ENCODE measurements at regions not wholly inside any gene's neighbourhood (a gene's known extent, or its start where the extent isn't known, plus 50 kb on each side); places are given as distances from the start of the nearest gene placed in this dataset.

DNA sequence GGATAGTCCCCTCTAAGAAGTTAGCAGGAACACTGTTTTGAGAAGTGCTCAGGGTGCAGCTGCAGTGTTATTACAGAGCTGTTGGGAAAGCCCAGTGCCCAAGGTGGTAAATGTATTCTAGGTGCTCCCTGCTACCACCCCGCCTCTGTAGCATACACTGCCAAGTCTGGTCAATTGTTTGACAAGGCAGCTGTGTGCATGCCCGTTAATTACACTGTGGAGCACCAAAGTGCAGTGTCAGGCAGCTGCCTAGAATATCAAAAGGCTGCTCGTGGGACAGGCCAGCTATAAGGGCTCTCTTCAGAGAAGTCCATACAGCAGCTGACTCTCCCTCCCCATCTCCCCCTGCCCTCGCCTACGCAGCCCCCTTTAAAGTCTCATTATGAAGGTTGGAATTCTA is 99.9 kb upstream of the KLHL13 start:
- intact Hi-C loops (cut with DNase I; ENCODE audit: low total_unique reads) (no loop called here), in situ Hi-C loops (cut with MboI; ENCODE audit: low sequenced_read_pairs in 4 of 4) (no loop called here)
- TF ChIP-seq POLR2A (IDR thresholded peaks at IDR 0.05): no peak
- TF ChIP-seq, protein P1, sequence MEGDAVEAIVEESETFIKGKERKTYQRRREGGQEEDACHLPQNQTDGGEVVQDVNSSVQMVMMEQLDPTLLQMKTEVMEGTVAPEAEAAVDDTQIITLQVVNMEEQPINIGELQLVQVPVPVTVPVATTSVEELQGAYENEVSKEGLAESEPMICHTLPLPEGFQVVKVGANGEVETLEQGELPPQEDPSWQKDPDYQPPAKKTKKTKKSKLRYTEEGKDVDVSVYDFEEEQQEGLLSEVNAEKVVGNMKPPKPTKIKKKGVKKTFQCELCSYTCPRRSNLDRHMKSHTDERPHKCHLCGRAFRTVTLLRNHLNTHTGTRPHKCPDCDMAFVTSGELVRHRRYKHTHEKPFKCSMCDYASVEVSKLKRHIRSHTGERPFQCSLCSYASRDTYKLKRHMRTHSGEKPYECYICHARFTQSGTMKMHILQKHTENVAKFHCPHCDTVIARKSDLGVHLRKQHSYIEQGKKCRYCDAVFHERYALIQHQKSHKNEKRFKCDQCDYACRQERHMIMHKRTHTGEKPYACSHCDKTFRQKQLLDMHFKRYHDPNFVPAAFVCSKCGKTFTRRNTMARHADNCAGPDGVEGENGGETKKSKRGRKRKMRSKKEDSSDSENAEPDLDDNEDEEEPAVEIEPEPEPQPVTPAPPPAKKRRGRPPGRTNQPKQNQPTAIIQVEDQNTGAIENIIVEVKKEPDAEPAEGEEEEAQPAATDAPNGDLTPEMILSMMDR (IDR thresholded peaks at IDR 0.05 in 4 of 5, conservative IDR thresholded peaks at IDR 0.05 in 1 of 5): no peak
- ATAC-seq (no peak), DNase-seq (no peak)
- no peak overlapping the region for H3K27ac ChIP-seq
- H3K27me3 ChIP-seq: no peaks in the 10 kb centered on the region
- no peak overlapping the region for H3K4me3 ChIP-seq
- no peaks in the 10 kb centered on the region for H3K9me3 ChIP-seq
- H3K4me1 ChIP-seq: no peaks in the 10 kb centered on the region
- no peaks in the 10 kb centered on the region for H3K36me3 ChIP-seq

DNA sequence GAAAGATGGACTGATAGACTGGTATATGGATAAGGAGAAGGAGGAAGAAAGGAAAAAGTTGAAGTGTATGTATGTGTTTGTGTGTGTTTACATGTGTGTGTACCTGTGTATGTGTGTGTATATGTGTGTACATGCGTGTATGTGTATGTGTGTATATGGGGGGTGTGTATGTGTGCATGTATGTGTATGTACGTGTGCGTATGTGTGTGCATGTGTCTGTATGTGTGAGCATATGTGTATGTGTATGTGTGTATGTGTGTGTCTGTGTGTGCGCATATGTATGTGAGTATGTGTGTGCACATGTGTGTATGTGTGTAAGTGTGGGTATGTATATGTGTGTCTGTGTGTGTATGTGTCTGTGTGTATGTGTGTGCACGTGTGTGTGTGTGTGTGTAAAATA is 101.5 kb upstream of the KLHL13 start:
- Histone ChIP-seq H3K27me3 (no peaks in the 10 kb centered on the region), H3K9me3 (no peaks in the 10 kb centered on the region), H3K36me3 (no peaks in the 10 kb centered on the region), H3K4me3 (no peak overlapping the region), H3K4me1 (no peaks in the 10 kb centered on the region), H3K27ac (no peak overlapping the region)
- no peak for TF ChIP-seq POLR2A (IDR thresholded peaks at IDR 0.05)
- TF ChIP-seq, protein P1 (IDR thresholded peaks at IDR 0.05 in 4 of 5, conservative IDR thresholded peaks at IDR 0.05 in 1 of 5): no peak
- DNase-seq (no peak), ATAC-seq (no peak)
- in situ Hi-C loops (cut with MboI; ENCODE audit: low sequenced_read_pairs in 4 of 4) (no loop called here), intact Hi-C loops (cut with DNase I; ENCODE audit: low total_unique reads) (no loop called here)

DNA sequence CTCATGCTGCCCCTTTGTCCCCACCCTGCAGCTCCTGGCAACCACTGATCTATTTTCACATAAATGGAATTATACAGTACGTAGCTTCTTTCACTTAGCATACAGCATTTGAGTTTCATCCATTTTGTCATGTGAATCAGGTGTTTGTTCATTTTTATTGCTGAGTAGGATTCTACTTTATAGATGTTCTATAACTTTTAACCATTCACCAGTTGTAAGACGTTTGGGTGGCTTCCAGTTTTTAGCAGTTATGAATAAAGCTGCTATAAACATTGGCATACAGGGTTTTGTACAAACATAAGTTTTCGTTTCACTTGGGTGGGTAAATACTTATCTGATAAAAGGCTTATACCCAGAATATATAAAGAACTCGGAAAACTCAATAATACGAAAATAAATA is 102.3 kb upstream of the KLHL13 start:
- intact Hi-C loops (cut with DNase I; ENCODE audit: low total_unique reads): no loop called here
- in situ Hi-C loops (cut with MboI; ENCODE audit: low sequenced_read_pairs in 4 of 4): no loop called here
- TF ChIP-seq POLR2A (IDR thresholded peaks at IDR 0.05): no peak
- TF ChIP-seq, protein P1 (IDR thresholded peaks at IDR 0.05 in 4 of 5, conservative IDR thresholded peaks at IDR 0.05 in 1 of 5): no peak
- no peaks in the 10 kb centered on the region for H3K4me1 ChIP-seq
- DNase-seq (no peak), ATAC-seq (no peak)
- no peaks in the 10 kb centered on the region for H3K9me3 ChIP-seq
- H3K27me3 ChIP-seq: no peaks in the 10 kb centered on the region
- H3K36me3 ChIP-seq: no peaks in the 10 kb centered on the region
- H3K4me3 ChIP-seq: no peak overlapping the region
- no peak overlapping the region for H3K27ac ChIP-seq

DNA sequence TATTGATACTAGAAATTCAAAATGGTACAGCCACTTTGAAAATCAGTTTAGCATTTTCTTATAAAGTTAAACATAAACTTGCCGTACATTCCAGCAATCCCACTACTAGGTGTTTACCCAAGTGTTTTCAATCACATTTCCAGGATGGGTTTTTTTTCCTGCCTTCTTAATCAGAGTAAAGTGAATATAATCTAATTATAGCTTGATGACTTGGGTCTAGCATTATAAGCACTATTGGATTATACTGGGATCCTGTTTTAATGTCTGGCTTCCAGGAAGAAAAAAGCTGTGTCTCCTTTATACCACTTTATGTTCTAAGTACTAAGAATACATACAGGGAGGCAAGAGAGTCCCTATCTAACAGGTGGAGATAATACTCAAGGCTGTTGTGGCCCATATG is 103.3 kb upstream of the KLHL13 start:
- H3K27me3 ChIP-seq: no peaks in the 10 kb centered on the region
- intact Hi-C loops (cut with DNase I; ENCODE audit: low total_unique reads): no loop called here
- in situ Hi-C loops (cut with MboI; ENCODE audit: low sequenced_read_pairs in 4 of 4): no loop called here

DNA sequence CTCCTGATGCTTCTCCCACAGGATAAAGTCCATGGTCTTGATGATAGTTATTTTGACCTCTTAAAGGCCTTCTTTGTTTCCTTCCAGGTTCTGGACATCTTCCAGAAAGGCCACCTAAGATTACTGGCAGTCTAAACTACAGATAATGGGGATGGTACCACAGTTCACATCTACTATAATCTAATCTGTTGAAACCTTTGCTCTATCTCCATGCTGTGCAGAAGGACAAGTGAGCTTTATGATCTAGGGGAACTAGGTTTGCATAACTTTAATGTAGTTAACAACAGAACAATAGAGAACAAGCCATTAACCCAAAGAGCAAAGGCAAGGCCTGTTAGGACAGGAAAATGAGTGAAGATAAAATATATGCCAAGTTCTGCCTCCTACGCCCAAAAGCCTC is 103.9 kb upstream of the KLHL13 start:
- DNase-seq (no peak), ATAC-seq (no peak)
- in situ Hi-C loops (cut with MboI; ENCODE audit: low sequenced_read_pairs in 4 of 4): no loop called here
- no peaks in the 10 kb centered on the region for H3K27me3 ChIP-seq
- H3K36me3 ChIP-seq: no peaks in the 10 kb centered on the region
- H3K4me1 ChIP-seq: no peaks in the 10 kb centered on the region
- TF ChIP-seq, protein P1 (IDR thresholded peaks at IDR 0.05 in 4 of 5, conservative IDR thresholded peaks at IDR 0.05 in 1 of 5): no peak
- TF ChIP-seq POLR2A (IDR thresholded peaks at IDR 0.05): no peak
- H3K4me3 ChIP-seq: no peak overlapping the region
- H3K27ac ChIP-seq: no peak overlapping the region
- intact Hi-C loops (cut with DNase I; ENCODE audit: low total_unique reads): no loop called here
- no peaks in the 10 kb centered on the region for H3K9me3 ChIP-seq

More for the DNA sequence above, 103.3 kb upstream of the KLHL13 start:
- Histone ChIP-seq H3K9me3 (no peaks in the 10 kb centered on the region), H3K4me1 (no peaks in the 10 kb centered on the region), H3K4me3 (no peak overlapping the region), H3K27ac (no peak overlapping the region), H3K36me3 (no peaks in the 10 kb centered on the region)
- no peak for TF ChIP-seq POLR2A (IDR thresholded peaks at IDR 0.05)
- TF ChIP-seq, protein P1 (IDR thresholded peaks at IDR 0.05 in 4 of 5, conservative IDR thresholded peaks at IDR 0.05 in 1 of 5): no peak
- ATAC-seq: no peak
- DNase-seq: no peak
